Osteocyte (in vitro differentiated cells): ENCODE measurements at regions not wholly inside any gene's neighbourhood (a gene's known extent, or its start where the extent isn't known, plus 50 kb on each side); places are given as distances from the start of the nearest gene placed in this dataset.

Experiments used
- DNase-seq: peaks from one replicate; pipeline ENCODE4 v3.0.0; 2021; ENCODE audit warnings: mixed read lengths; ENCODE audit not compliant: unreplicated experiment; ENCODE audit errors: extremely low spot score
- H3K27ac Mint-ChIP-seq: one replicate; pipeline ENCODE4 v1.8.0; 2021; ENCODE audit warnings: mild to moderate bottlenecking, mixed read lengths; ENCODE audit not compliant: unreplicated experiment
- H3K27me3 Mint-ChIP-seq: one replicate; pipeline ENCODE4 v1.8.0; 2021; ENCODE audit warnings: mixed read lengths; ENCODE audit not compliant: unreplicated experiment
- H3K36me3 Mint-ChIP-seq: one replicate; pipeline ENCODE4 v1.8.0; 2021; ENCODE audit warnings: mixed read lengths; ENCODE audit not compliant: unreplicated experiment
- H3K4me1 Mint-ChIP-seq: one replicate; pipeline ENCODE4 v1.8.0; 2021; ENCODE audit warnings: mixed read lengths; ENCODE audit not compliant: unreplicated experiment
- H3K4me3 Mint-ChIP-seq: one replicate; pipeline ENCODE4 v1.8.0; 2021; ENCODE audit warnings: mild to moderate bottlenecking, moderate library complexity, mixed read lengths; ENCODE audit not compliant: unreplicated experiment
- H3K9me3 Mint-ChIP-seq: one replicate; pipeline ENCODE4 v1.8.0; 2021; ENCODE audit warnings: mixed read lengths; ENCODE audit not compliant: unreplicated experiment
- CTCF ChIP-seq: fragments of 200-600 bp; sonication (generic); IDR thresholded peaks from 2 replicates; pipeline ENCODE4 v1.5.0; 2021; ENCODE audit warnings: antibody characterized with exemption, mild to moderate bottlenecking, moderate library complexity

- Mint-ChIP-seq H3K4me3 (no peak overlapping the region), H3K9me3 (no peaks in the 10 kb centered on the region), H3K27ac (no peak overlapping the region), H3K36me3 (no peaks in the 10 kb centered on the region), H3K4me1 (no peaks in the 10 kb centered on the region), H3K27me3 (no peaks in the 10 kb centered on the region)
- no peak for TF ChIP-seq CTCF
- no peak for DNase-seq
Observed at GRCh38 chr3:19070325-19070724, 78.0 kb upstream of the KCNH8 start.

GRCh38 chr3:19065027-19065426, 83.3 kb upstream of the KCNH8 start:
- TF ChIP-seq CTCF: peak; percentile 29
- H3K27me3 Mint-ChIP-seq: no peaks in the 10 kb centered on the region

GRCh38 chr3:19063936-19064335, 84.4 kb upstream of the KCNH8 start:
- no peak overlapping the region for H3K27ac Mint-ChIP-seq
- TF ChIP-seq CTCF: no peak
- H3K36me3 Mint-ChIP-seq: no peaks in the 10 kb centered on the region
- no peak overlapping the region for H3K4me3 Mint-ChIP-seq
- no peaks in the 10 kb centered on the region for H3K27me3 Mint-ChIP-seq
- DNase-seq: no peak
- no peaks in the 10 kb centered on the region for H3K4me1 Mint-ChIP-seq
- no peaks in the 10 kb centered on the region for H3K9me3 Mint-ChIP-seq

More at GRCh38 chr3:19065027-19065426, 83.3 kb upstream of the KCNH8 start:
- no peaks in the 10 kb centered on the region for H3K9me3 Mint-ChIP-seq
- H3K4me3 Mint-ChIP-seq: no peak overlapping the region
- no peaks in the 10 kb centered on the region for H3K4me1 Mint-ChIP-seq
- no peaks in the 10 kb centered on the region for H3K36me3 Mint-ChIP-seq
- DNase-seq: no peak
- no peak overlapping the region for H3K27ac Mint-ChIP-seq

GRCh38 chr3:19060404-19060803, 87.9 kb upstream of the KCNH8 start:
- DNase-seq: no peak
- peaks cover 3% of the 10 kb centered on the region for H3K4me1 Mint-ChIP-seq
- H3K27ac Mint-ChIP-seq: no peak overlapping the region
- no peak overlapping the region for H3K4me3 Mint-ChIP-seq
- TF ChIP-seq CTCF: no peak
- H3K9me3 Mint-ChIP-seq: no peaks in the 10 kb centered on the region
- no peaks in the 10 kb centered on the region for H3K27me3 Mint-ChIP-seq
- no peaks in the 10 kb centered on the region for H3K36me3 Mint-ChIP-seq

GRCh38 chr3:19052874-19053273, 95.4 kb upstream of the KCNH8 start:
- Mint-ChIP-seq H3K4me1 (peaks cover 3% of the 10 kb centered on the region), H3K27me3 (no peaks in the 10 kb centered on the region), H3K36me3 (no peaks in the 10 kb centered on the region), H3K9me3 (no peaks in the 10 kb centered on the region), H3K4me3 (no peak overlapping the region), H3K27ac (no peak overlapping the region)
- DNase-seq: no peak
- TF ChIP-seq CTCF: no peak
